Thyroid gland (tissue), 4 donors: ENCODE measurements at regions not wholly inside any gene's neighbourhood (a gene's known extent, or its start where the extent isn't known, plus 50 kb on each side); places are given as distances from the start of the nearest gene placed in this dataset.

Experiments
- POLR2A ChIP-seq, 2 donors: fragments of 450-650 bp; IDR thresholded peaks; one replicate each; pipeline ENCODE4 v1.6.1; 2017; ENCODE audit warnings: antibody characterized with exemption in 2 of 2, mild to moderate bottlenecking in 2 of 2, moderate library complexity in 1 of 2
- TF ChIP-seq, protein P1 (sequence below), 6 experiments: fragments of 200-600 bp in 3 of 6; fragments of 450-650 bp in 3 of 6; sonication (generic) in 3 of 6; IDR thresholded peaks; one replicate each; pipeline ENCODE4 v1.5.1; 2016 to 2019; ENCODE audit warnings: antibody characterized with exemption in 6 of 6, mild to moderate bottlenecking in 2 of 6, inconsistent platforms in 1 of 6, moderate library complexity in 1 of 6

DNA sequence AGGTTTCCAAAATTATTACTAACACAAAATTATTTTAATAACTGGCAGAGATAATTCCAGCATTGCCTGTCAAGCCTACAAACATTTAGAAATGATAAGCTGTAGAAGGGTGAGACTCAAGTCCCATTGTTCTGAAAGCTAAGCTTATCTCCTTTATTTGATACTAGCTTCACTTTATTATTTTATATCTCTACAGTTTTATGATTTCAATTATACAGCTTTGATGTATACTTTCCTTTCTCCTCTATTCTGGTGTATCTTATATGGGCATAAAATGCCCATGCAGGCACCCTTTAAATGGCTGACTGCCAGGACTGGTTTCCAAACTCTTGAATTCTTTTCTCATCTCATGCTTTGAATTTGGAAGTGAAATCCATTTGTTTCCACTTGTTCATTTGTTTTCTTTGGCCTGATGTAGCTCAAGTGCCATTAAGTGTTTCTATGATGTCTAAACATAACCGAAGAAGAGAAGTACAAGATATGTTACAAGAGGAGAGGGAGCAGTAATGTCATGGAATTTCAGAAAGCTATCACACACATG is 372.1 kb upstream of the ARHGEF26 start:
- TF ChIP-seq, protein P1, sequence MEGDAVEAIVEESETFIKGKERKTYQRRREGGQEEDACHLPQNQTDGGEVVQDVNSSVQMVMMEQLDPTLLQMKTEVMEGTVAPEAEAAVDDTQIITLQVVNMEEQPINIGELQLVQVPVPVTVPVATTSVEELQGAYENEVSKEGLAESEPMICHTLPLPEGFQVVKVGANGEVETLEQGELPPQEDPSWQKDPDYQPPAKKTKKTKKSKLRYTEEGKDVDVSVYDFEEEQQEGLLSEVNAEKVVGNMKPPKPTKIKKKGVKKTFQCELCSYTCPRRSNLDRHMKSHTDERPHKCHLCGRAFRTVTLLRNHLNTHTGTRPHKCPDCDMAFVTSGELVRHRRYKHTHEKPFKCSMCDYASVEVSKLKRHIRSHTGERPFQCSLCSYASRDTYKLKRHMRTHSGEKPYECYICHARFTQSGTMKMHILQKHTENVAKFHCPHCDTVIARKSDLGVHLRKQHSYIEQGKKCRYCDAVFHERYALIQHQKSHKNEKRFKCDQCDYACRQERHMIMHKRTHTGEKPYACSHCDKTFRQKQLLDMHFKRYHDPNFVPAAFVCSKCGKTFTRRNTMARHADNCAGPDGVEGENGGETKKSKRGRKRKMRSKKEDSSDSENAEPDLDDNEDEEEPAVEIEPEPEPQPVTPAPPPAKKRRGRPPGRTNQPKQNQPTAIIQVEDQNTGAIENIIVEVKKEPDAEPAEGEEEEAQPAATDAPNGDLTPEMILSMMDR (IDR thresholded peaks at IDR 0.05): no peak
- no peak for TF ChIP-seq POLR2A (IDR thresholded peaks at IDR 0.05)
